Left kidney (tissue), 1 donor: ENCODE measurements at regions not wholly inside any gene's neighbourhood (a gene's known extent, or its start where the extent isn't known, plus 50 kb on each side); places are given as distances from the start of the nearest gene placed in this dataset.
"Not testable (repeated sequence)": the region's sequence is repeated elsewhere in the genome, so short reads cannot be mapped to it uniquely, and the experiment has no call there.

Experiments used
- DNase-seq: peaks from one replicate; pipeline ENCODE4 v3.0.0-alpha.2; 2013

GRCh38 chr18:46229641-46230040, 125.5 kb downstream of the HAUS1 start:
- not testable (repeated sequence) for DNase-seq

- DNase-seq: no peak
Measured at GRCh38 chr18:46236156-46236555, 132.0 kb downstream of the HAUS1 start.

GRCh38 chr18:46237891-46238290, 133.7 kb downstream of the HAUS1 start:
- no peak for DNase-seq

- DNase-seq: no peak
Measured at GRCh38 chr18:46239549-46239948, 135.4 kb downstream of the HAUS1 start.

GRCh38 chr18:46239998-46240397, 135.8 kb downstream of the HAUS1 start:
- DNase-seq: no peak

- not testable (repeated sequence) for DNase-seq
Measured at GRCh38 chr18:46241393-46241792, 137.2 kb downstream of the HAUS1 start.

GRCh38 chr18:46242183-46242582, 138.0 kb downstream of the HAUS1 start:
- no peak for DNase-seq

GRCh38 chr18:46243095-46243494, 138.9 kb downstream of the HAUS1 start:
- no peak for DNase-seq

GRCh38 chr18:46243673-46244072, 139.5 kb downstream of the HAUS1 start:
- no peak for DNase-seq

GRCh38 chr18:46246101-46246500, 141.9 kb downstream of the HAUS1 start:
- no peak for DNase-seq

- no peak for DNase-seq
Measured at GRCh38 chr18:46247942-46248341, 143.8 kb downstream of the HAUS1 start.

GRCh38 chr18:46250084-46250811, 146.1 kb downstream of the HAUS1 start:
- DNase-seq: peak; percentile 62

GRCh38 chr18:46250812-46251173, 146.6 kb downstream of the HAUS1 start:
- peak; percentile 7 for DNase-seq

GRCh38 chr18:46252759-46253158, 148.6 kb downstream of the HAUS1 start:
- DNase-seq: no peak

GRCh38 chr18:46253498-46253897, 149.3 kb downstream of the HAUS1 start:
- DNase-seq: no peak

- no peak for DNase-seq
Measured at GRCh38 chr18:46256078-46256477, 151.9 kb downstream of the HAUS1 start.

GRCh38 chr18:46257366-46257765, 153.2 kb downstream of the HAUS1 start:
- DNase-seq: no peak

GRCh38 chr18:46260016-46260878, 156.1 kb downstream of the HAUS1 start:
- no peak for DNase-seq

GRCh38 chr18:46260879-46261143, 156.6 kb downstream of the HAUS1 start:
- DNase-seq: no peak

- no peak for DNase-seq
Measured at GRCh38 chr18:46261799-46262198, 157.6 kb downstream of the HAUS1 start.

- no peak for DNase-seq
Measured at GRCh38 chr18:46262856-46263255, 158.7 kb downstream of the HAUS1 start.

GRCh38 chr18:46264255-46264654, 160.1 kb downstream of the HAUS1 start:
- DNase-seq: no peak

GRCh38 chr18:46265196-46266156, 161.3 kb downstream of the HAUS1 start:
- no peak for DNase-seq
